ENCODE measurements at regions not wholly inside any gene's neighbourhood (a gene's known extent, or its start where the extent isn't known, plus 50 kb on each side); places are given as distances from the start of the nearest gene placed in this dataset.
"Not testable (repeated sequence)": the region's sequence is repeated elsewhere in the genome, so short reads cannot be mapped to it uniquely, and the experiment has no call there.

DNA sequence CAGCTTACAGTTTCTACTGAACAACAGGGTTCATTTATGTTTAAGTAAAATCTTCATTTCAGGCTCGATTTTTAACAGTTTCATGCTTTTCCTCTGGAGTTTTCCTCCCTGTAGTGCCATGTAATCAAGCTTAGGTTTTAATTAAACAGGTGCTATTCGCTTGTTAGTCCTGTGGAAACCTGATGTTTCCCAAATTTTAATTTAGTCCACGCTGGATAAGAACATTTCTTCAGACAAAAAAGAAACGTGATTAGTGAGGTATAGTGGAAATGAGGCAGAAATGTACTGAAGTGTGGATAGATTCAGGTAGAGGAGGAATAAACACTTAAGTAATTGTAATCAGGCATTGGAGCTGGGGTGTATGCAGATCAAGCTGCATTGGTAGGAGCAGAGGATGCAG is 1217.5 kb downstream of the AACS start:
- no peak overlapping the region for H3K4me3 ChIP-seq (ENCODE audit: low read depth, low read length)
- ChIA-PET CTCF (no interaction called here), POLR2A (no interaction called here)
- DNase-seq (ENCODE audit: low read depth, low spot score) = no peak
- TF ChIP-seq, protein P1, sequence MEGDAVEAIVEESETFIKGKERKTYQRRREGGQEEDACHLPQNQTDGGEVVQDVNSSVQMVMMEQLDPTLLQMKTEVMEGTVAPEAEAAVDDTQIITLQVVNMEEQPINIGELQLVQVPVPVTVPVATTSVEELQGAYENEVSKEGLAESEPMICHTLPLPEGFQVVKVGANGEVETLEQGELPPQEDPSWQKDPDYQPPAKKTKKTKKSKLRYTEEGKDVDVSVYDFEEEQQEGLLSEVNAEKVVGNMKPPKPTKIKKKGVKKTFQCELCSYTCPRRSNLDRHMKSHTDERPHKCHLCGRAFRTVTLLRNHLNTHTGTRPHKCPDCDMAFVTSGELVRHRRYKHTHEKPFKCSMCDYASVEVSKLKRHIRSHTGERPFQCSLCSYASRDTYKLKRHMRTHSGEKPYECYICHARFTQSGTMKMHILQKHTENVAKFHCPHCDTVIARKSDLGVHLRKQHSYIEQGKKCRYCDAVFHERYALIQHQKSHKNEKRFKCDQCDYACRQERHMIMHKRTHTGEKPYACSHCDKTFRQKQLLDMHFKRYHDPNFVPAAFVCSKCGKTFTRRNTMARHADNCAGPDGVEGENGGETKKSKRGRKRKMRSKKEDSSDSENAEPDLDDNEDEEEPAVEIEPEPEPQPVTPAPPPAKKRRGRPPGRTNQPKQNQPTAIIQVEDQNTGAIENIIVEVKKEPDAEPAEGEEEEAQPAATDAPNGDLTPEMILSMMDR (IDR thresholded peaks at IDR 0.05; ENCODE audit: insufficient read depth, low read length, missing control alignments) = no peak

DNA sequence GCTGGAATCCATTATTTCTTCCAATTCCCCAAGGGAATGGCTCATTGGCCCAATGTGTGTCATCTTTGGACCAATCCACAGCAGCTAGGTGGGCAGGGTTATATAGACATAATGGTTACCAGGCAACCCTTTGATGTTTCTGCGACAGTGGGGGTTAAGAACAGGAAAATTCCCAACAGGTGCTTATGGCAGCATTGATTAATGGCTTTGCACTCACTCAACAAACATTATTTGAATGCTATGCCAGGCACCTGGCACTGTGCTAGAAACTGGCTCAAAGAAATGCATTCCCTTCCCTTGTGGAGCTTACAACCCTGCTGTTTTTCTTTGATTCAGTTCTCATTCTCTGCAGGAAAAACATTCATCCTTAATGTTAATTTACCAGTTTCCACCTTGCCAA is 1221.0 kb downstream of the AACS start:
- H3K4me3 ChIP-seq (ENCODE audit: low read depth, low read length) = no peak overlapping the region
- no peak for DNase-seq (ENCODE audit: low read depth, low spot score)
- ChIA-PET CTCF (no interaction called here), POLR2A (no interaction called here)
- TF ChIP-seq, protein P1 (IDR thresholded peaks at IDR 0.05; ENCODE audit: insufficient read depth, low read length, missing control alignments) = no peak

DNA sequence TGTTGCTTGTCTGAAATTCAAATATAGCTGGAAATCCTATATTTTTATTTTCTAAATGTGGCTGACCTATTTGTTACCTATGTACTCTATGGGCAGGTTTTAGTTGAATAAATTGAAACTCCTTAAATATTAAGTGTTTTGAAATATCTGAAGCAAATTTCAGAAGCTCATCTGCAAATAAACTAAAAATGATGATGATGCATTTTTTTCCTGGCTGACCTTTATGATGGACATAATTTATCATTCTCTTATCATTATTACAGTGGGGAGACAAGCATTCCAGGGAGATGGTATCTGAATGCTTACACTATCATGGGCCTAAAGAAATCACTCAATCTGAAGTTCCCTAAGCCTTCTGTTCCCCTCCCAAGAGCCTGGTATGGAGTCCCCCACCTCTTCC is 1225.2 kb downstream of the AACS start:
- POLR2A ChIA-PET = no interaction called here
- CTCF ChIA-PET = no interaction called here
- no peak for DNase-seq (ENCODE audit: low read depth, low spot score)
- TF ChIP-seq, protein P1 (IDR thresholded peaks at IDR 0.05; ENCODE audit: insufficient read depth, low read length, missing control alignments) = no peak
- H3K4me3 ChIP-seq (ENCODE audit: low read depth, low read length) = no peak overlapping the region

DNA sequence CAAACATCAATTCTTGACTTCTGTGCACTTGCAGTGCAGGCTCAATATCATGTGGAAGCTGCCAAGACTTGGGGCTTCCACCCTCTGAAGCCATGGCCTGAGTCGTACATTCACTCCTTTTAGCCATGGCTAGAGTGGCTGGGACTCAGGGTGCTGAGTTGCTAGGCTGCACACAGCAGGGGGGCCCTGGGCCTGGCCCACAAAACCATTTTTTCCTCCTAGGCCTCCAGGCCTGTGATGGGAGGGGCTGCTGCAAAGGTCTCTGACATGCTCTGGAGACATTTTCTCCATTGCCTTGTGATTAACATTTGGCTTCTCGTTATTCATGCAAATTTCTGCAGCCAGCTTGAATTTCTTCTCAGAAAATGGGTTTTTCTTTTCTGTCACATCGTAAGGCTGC is 1226.8 kb downstream of the AACS start:
- H3K4me3 ChIP-seq (ENCODE audit: low read depth, low read length); DNase-seq (ENCODE audit: low read depth, low spot score); POLR2A ChIA-PET; CTCF ChIA-PET: not testable (repeated sequence)

DNA sequence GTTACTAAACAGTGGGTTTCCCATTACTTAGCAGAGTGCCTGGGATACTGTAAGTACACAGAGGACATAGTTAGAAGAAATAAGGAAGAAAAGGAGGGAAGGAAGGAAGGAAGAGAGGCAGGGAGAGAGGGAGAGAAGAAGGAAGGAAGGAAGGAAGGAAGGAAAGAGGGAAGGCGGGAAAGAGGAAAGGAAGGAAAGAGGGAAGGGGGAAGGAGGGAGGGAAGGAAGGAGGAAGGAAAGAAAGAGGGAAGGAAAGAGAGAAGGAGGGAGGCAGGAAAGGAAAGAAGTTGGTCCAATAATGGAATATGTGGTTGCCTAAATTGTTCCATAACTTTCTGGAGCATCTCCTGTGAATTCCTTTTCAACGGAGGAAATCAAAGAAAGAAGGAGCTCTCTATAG is 1230.4 kb downstream of the AACS start:
- no peak overlapping the region for H3K4me3 ChIP-seq (ENCODE audit: low read depth, low read length)
- ChIA-PET CTCF (no interaction called here), POLR2A (no interaction called here)
- DNase-seq (ENCODE audit: low read depth, low spot score) = no peak
- TF ChIP-seq, protein P1 (IDR thresholded peaks at IDR 0.05; ENCODE audit: insufficient read depth, low read length, missing control alignments) = no peak

DNA sequence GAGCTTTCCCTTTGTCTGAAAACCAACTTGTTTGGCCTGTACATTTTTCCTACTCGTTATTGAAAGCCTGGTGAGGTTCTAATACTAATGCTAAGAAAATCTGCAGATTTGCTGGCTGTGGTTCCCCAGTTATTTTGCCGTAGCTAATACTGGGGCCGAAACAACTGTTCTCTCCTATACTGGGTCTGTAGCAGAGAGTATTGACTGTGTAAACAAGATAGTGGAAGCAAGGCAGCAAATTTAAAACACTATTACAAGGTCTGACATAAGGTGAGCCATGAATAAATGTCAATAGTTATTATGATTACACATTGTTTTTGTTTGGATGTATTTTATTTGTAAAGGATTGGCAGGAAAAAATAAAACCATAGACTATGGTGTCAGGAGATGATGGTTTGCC is 1244.0 kb downstream of the AACS start:
- POLR2A ChIA-PET = no interaction called here
- CTCF ChIA-PET = no interaction called here
- TF ChIP-seq, protein P1 (IDR thresholded peaks at IDR 0.05; ENCODE audit: insufficient read depth, low read length, missing control alignments) = no peak
- no peak overlapping the region for H3K4me3 ChIP-seq (ENCODE audit: low read depth, low read length)
- DNase-seq (ENCODE audit: low read depth, low spot score) = no peak

DNA sequence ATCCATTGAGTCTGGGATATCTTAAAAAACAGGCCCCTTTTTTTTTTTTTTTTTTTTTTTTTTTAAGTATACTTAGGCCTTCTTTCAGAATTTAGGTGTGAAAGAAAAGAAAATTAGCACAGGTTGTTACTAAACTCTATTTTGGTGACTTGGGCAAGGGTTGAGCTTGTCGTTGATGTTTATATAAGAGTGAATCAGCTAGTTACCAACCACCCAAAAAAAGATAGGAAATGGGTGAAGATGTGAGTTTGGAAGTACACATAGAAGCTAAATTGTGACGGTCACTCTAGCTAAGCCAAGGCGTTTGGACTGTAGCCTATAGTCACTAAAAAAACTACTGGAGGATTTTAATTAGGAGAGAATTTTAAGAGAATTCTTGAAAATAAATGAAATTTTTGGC is 1247.2 kb downstream of the AACS start:
- ChIA-PET POLR2A (no interaction called here), CTCF (no interaction called here)
- DNase-seq (ENCODE audit: low read depth, low spot score) = no peak
- TF ChIP-seq, protein P1 (IDR thresholded peaks at IDR 0.05; ENCODE audit: insufficient read depth, low read length, missing control alignments) = no peak
- H3K4me3 ChIP-seq (ENCODE audit: low read depth, low read length) = no peak overlapping the region
